Neural crest cell (in vitro differentiated cells): ENCODE measurements at regions not wholly inside any gene's neighbourhood (a gene's known extent, or its start where the extent isn't known, plus 50 kb on each side); places are given as distances from the start of the nearest gene placed in this dataset.

ENCODE experiments used
- DNase-seq: peaks from one replicate; pipeline ENCODE4 v3.0.0; 2021; ENCODE audit warnings: low read depth, mixed read lengths, low spot score
- H3K27ac Mint-ChIP-seq: one replicate; pipeline ENCODE4 v1.8.0; 2021; ENCODE audit warnings: mild to moderate bottlenecking, mixed read lengths; ENCODE audit not compliant: unreplicated experiment
- H3K27me3 Mint-ChIP-seq: 2 replicates; pipeline ENCODE4 v1.8.0; 2021; ENCODE audit warnings: low read depth, mild to moderate bottlenecking, mixed read lengths
- H3K36me3 Mint-ChIP-seq: 2 replicates; pipeline ENCODE4 v1.8.0; 2021; ENCODE audit warnings: low read depth, mild to moderate bottlenecking, mixed read lengths
- H3K4me1 Mint-ChIP-seq: 2 replicates; pipeline ENCODE4 v1.8.0; 2021; ENCODE audit warnings: mixed read lengths
- H3K4me3 Mint-ChIP-seq: one replicate; pipeline ENCODE4 v1.8.0; 2021; ENCODE audit warnings: mild to moderate bottlenecking, mixed read lengths
- H3K9me3 Mint-ChIP-seq: 2 replicates; pipeline ENCODE4 v1.8.0; 2021; ENCODE audit warnings: mixed read lengths
- CTCF ChIP-seq: fragments of 200-600 bp; sonication (generic); conservative IDR thresholded peaks from 2 replicates; pipeline ENCODE4 v1.5.0; 2021; ENCODE audit warnings: antibody characterized with exemption, mild to moderate bottlenecking

- Mint-ChIP-seq H3K4me3 (no peak overlapping the region), H3K27ac (no peak overlapping the region), H3K27me3 (no peaks in the 10 kb centered on the region), H3K9me3 (no peaks in the 10 kb centered on the region), H3K4me1 (no peaks in the 10 kb centered on the region), H3K36me3 (no peaks in the 10 kb centered on the region)
- DNase-seq, result no peak
- no peak for TF ChIP-seq CTCF
Observed at GRCh38 chr4:37043342-37043741, 201.2 kb upstream of the NWD2 start.

- no peaks in the 10 kb centered on the region for H3K27me3 Mint-ChIP-seq
- H3K4me1 Mint-ChIP-seq, result peaks cover 7% of the 10 kb centered on the region
- H3K4me3 Mint-ChIP-seq, result no peak overlapping the region
- peaks cover 2% of the 10 kb centered on the region for H3K9me3 Mint-ChIP-seq
- no peaks in the 10 kb centered on the region for H3K36me3 Mint-ChIP-seq
- DNase-seq, result no peak
- H3K27ac Mint-ChIP-seq, result no peak overlapping the region
- TF ChIP-seq CTCF, result no peak
Observed at GRCh38 chr4:37051111-37051510, 193.4 kb upstream of the NWD2 start.

GRCh38 chr4:37051866-37052265 is 192.7 kb upstream of the NWD2 start:
- H3K36me3 Mint-ChIP-seq, result no peaks in the 10 kb centered on the region
- H3K9me3 Mint-ChIP-seq, result peaks cover 2% of the 10 kb centered on the region
- H3K27ac Mint-ChIP-seq, result no peak overlapping the region
- TF ChIP-seq CTCF, result no peak
- no peak for DNase-seq
- H3K27me3 Mint-ChIP-seq, result no peaks in the 10 kb centered on the region
- peaks cover 7% of the 10 kb centered on the region for H3K4me1 Mint-ChIP-seq
- H3K4me3 Mint-ChIP-seq, result no peak overlapping the region

GRCh38 chr4:37054531-37055077 is 189.9 kb upstream of the NWD2 start:
- no peaks in the 10 kb centered on the region for H3K36me3 Mint-ChIP-seq
- no peak overlapping the region for H3K27ac Mint-ChIP-seq
- H3K9me3 Mint-ChIP-seq, result no peaks in the 10 kb centered on the region
- DNase-seq, result no peak
- H3K4me3 Mint-ChIP-seq, result no peak overlapping the region
- H3K27me3 Mint-ChIP-seq, result no peaks in the 10 kb centered on the region
- TF ChIP-seq CTCF, result no peak
- peaks cover 7% of the 10 kb centered on the region for H3K4me1 Mint-ChIP-seq

- no peak for TF ChIP-seq CTCF
- no peak overlapping the region for H3K4me3 Mint-ChIP-seq
- peaks cover 7% of the 10 kb centered on the region for H3K4me1 Mint-ChIP-seq
Observed at GRCh38 chr4:37058826-37059225, 185.7 kb upstream of the NWD2 start.

GRCh38 chr4:37066159-37066558 is 178.4 kb upstream of the NWD2 start:
- Mint-ChIP-seq H3K9me3 (no peaks in the 10 kb centered on the region), H3K4me1 (no peaks in the 10 kb centered on the region), H3K27me3 (no peaks in the 10 kb centered on the region), H3K27ac (no peak overlapping the region), H3K36me3 (no peaks in the 10 kb centered on the region), H3K4me3 (no peak overlapping the region)
- no peak for DNase-seq
- TF ChIP-seq CTCF, result no peak

More at GRCh38 chr4:37058826-37059225, 185.7 kb upstream of the NWD2 start:
- no peaks in the 10 kb centered on the region for H3K36me3 Mint-ChIP-seq
- no peak for DNase-seq
- H3K27me3 Mint-ChIP-seq, result no peaks in the 10 kb centered on the region
- H3K9me3 Mint-ChIP-seq, result no peaks in the 10 kb centered on the region
- H3K27ac Mint-ChIP-seq, result no peak overlapping the region
